ENCODE measurements at regions not wholly inside any gene's neighbourhood (a gene's known extent, or its start where the extent isn't known, plus 50 kb on each side); places are given as distances from the start of the nearest gene placed in this dataset.

DNA sequence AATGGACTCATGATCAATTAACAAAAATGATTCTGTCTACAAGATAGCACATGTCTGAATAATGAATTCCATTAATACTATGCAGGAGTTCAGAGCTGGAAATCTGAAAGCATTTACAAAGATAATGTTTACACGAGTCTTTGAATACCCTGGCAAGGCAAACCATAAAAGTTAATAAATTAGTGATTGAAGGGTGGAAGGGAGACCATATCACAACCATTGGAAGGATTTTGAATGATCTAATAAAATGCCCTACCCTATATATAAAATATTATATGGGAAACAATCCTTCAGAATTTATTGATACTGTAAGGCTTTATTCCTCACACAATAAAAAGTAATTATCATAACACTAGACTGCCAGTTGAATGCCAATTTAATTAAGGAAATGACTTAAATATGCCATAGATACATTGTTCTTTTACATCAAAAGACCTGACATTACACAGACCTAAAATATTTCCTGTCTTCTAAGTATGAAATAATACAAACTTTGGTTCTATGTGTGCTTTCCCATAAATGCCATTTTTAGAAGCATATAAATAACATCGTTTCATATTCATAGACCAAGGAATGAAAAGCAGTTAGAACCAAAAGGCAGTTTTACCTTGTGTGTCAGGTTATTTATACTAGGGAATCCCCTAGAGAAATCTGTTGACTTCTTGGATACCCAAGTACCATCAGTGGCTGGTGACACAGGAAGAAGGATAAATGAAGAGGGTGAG lies 249.2 kb upstream of the MARCKS start:
- no peaks in the 10 kb centered on the region for H3K9me3 ChIP-seq (ENCODE audit: insufficient read depth, low read depth, low read length)
- H3K27me3 ChIP-seq (ENCODE audit: insufficient read depth, low read length) = no peaks in the 10 kb centered on the region
- no peaks in the 10 kb centered on the region for H3K4me1 Mint-ChIP-seq (ENCODE audit: low read depth, unreplicated experiment)
- no peaks in the 10 kb centered on the region for H3K36me3 Mint-ChIP-seq (ENCODE audit: low read depth, unreplicated experiment)
- H3K4me3 Mint-ChIP-seq (ENCODE audit: unreplicated experiment) = no peak overlapping the region
- H4K20me1 ChIP-seq (ENCODE audit: insufficient read depth, low read length) = no peaks in the 10 kb centered on the region
- no peak overlapping the region for H3K27ac Mint-ChIP-seq (ENCODE audit: unreplicated experiment)
- H2AFZ ChIP-seq (ENCODE audit: low read depth, low read length) = no peak overlapping the region
- H3K9ac ChIP-seq (ENCODE audit: low read length) = no peak overlapping the region
- no peaks in the 10 kb centered on the region for H3K36me3 ChIP-seq (ENCODE audit: insufficient read depth, low read length)
- no peak overlapping the region for H3K4me3 ChIP-seq (ENCODE audit: insufficient read depth, low read depth, low read length)
- H3K79me2 ChIP-seq (ENCODE audit: insufficient read depth, low read length) = no peaks in the 10 kb centered on the region
- no peak overlapping the region for H3K27ac ChIP-seq (ENCODE audit: low read depth, low read length)
- no peaks in the 10 kb centered on the region for H3K4me1 ChIP-seq (ENCODE audit: insufficient read depth, low read length)
- TF ChIP-seq, protein P1, sequence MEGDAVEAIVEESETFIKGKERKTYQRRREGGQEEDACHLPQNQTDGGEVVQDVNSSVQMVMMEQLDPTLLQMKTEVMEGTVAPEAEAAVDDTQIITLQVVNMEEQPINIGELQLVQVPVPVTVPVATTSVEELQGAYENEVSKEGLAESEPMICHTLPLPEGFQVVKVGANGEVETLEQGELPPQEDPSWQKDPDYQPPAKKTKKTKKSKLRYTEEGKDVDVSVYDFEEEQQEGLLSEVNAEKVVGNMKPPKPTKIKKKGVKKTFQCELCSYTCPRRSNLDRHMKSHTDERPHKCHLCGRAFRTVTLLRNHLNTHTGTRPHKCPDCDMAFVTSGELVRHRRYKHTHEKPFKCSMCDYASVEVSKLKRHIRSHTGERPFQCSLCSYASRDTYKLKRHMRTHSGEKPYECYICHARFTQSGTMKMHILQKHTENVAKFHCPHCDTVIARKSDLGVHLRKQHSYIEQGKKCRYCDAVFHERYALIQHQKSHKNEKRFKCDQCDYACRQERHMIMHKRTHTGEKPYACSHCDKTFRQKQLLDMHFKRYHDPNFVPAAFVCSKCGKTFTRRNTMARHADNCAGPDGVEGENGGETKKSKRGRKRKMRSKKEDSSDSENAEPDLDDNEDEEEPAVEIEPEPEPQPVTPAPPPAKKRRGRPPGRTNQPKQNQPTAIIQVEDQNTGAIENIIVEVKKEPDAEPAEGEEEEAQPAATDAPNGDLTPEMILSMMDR (IDR thresholded peaks at IDR 0.05; ENCODE audit: insufficient read depth, low read depth, low read length) = no peak
- TF ChIP-seq EZH2 (IDR thresholded peaks at IDR 0.05; ENCODE audit: insufficient read depth, low read length) = no peak
- DNase-seq (ENCODE audit: low read depth) = no peak
- FAIRE-seq = no peak
- no peak overlapping the region for H3K4me2 ChIP-seq (ENCODE audit: low read length)
- H3K9me3 Mint-ChIP-seq (ENCODE audit: unreplicated experiment) = no peaks in the 10 kb centered on the region
- H3K27me3 Mint-ChIP-seq (ENCODE audit: low read depth, unreplicated experiment) = no peaks in the 10 kb centered on the region

DNA sequence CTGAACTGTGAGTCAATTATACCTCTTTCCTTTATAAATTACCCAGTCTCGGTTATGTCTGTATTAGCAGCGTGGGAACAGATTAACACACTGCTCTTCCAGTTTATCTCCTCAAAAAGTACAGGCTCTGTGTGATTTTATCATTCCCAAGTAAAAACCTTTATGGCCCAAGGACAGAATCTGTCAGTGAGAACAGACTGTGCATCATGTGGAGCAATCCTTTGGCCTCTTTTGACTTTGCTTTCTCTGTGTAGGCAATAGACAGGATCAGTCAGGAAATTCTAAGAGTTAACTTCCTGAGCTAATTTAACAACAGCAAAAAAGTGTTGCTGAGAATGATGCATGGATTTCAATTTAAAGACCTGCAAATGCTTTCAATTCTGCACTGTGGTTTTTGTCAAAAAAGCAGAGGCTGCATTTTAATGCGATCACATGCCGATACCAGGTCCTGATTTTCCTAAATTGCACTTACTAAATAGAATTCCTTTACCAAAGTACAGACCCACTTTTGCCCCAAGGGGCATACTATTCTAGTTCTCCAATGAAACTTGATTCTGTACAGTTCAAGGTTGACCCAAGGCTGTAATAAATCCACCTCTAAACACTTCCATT lies 246.7 kb upstream of the MARCKS start:
- Mint-ChIP-seq H3K27ac (ENCODE audit: unreplicated experiment) (no peak overlapping the region), H3K4me1 (ENCODE audit: low read depth, unreplicated experiment) (no peaks in the 10 kb centered on the region), H3K9me3 (ENCODE audit: unreplicated experiment) (peaks cover 4% of the 10 kb centered on the region), H3K27me3 (ENCODE audit: low read depth, unreplicated experiment) (no peaks in the 10 kb centered on the region), H3K36me3 (ENCODE audit: low read depth, unreplicated experiment) (no peaks in the 10 kb centered on the region), H3K4me3 (ENCODE audit: unreplicated experiment) (no peak overlapping the region)
- no peaks in the 10 kb centered on the region for H3K9me3 ChIP-seq (ENCODE audit: insufficient read depth, low read depth, low read length)
- TF ChIP-seq, protein P1 (IDR thresholded peaks at IDR 0.05; ENCODE audit: insufficient read depth, low read depth, low read length) = no peak
- TF ChIP-seq EZH2 (IDR thresholded peaks at IDR 0.05; ENCODE audit: insufficient read depth, low read length) = no peak
- H3K36me3 ChIP-seq (ENCODE audit: insufficient read depth, low read length) = no peaks in the 10 kb centered on the region
- H4K20me1 ChIP-seq (ENCODE audit: insufficient read depth, low read length) = no peaks in the 10 kb centered on the region
- no peak for DNase-seq (ENCODE audit: low read depth)
- FAIRE-seq = no peak
- H2AFZ ChIP-seq (ENCODE audit: low read depth, low read length) = no peak overlapping the region
- H3K27ac ChIP-seq (ENCODE audit: low read depth, low read length) = no peak overlapping the region
- H3K4me3 ChIP-seq (ENCODE audit: insufficient read depth, low read depth, low read length) = no peak overlapping the region
- no peak overlapping the region for H3K4me2 ChIP-seq (ENCODE audit: low read length)
- H3K9ac ChIP-seq (ENCODE audit: low read length) = no peak overlapping the region
- H3K4me1 ChIP-seq (ENCODE audit: insufficient read depth, low read length) = no peaks in the 10 kb centered on the region
- H3K79me2 ChIP-seq (ENCODE audit: insufficient read depth, low read length) = no peaks in the 10 kb centered on the region
- H3K27me3 ChIP-seq (ENCODE audit: insufficient read depth, low read length) = no peaks in the 10 kb centered on the region

- H3K27me3 Mint-ChIP-seq (ENCODE audit: low read depth, unreplicated experiment) = no peaks in the 10 kb centered on the region
- Histone ChIP-seq H3K4me1 (ENCODE audit: insufficient read depth, low read length) (no peaks in the 10 kb centered on the region), H2AFZ (ENCODE audit: low read depth, low read length) (no peak overlapping the region), H3K4me2 (ENCODE audit: low read length) (no peak overlapping the region), H3K36me3 (ENCODE audit: insufficient read depth, low read length) (no peaks in the 10 kb centered on the region), H3K9ac (ENCODE audit: low read length) (no peak overlapping the region), H3K9me3 (ENCODE audit: insufficient read depth, low read depth, low read length) (no peaks in the 10 kb centered on the region), H3K27ac (ENCODE audit: low read depth, low read length) (no peak overlapping the region), H3K27me3 (ENCODE audit: insufficient read depth, low read length) (no peaks in the 10 kb centered on the region), H4K20me1 (ENCODE audit: insufficient read depth, low read length) (no peaks in the 10 kb centered on the region), H3K4me3 (ENCODE audit: insufficient read depth, low read depth, low read length) (no peak overlapping the region), H3K79me2 (ENCODE audit: insufficient read depth, low read length) (no peaks in the 10 kb centered on the region)
- H3K27ac Mint-ChIP-seq (ENCODE audit: unreplicated experiment) = no peak overlapping the region
- no peak for TF ChIP-seq EZH2 (IDR thresholded peaks at IDR 0.05; ENCODE audit: insufficient read depth, low read length)
- TF ChIP-seq, protein P1 (IDR thresholded peaks at IDR 0.05; ENCODE audit: insufficient read depth, low read depth, low read length) = no peak
- no peak overlapping the region for H3K4me3 Mint-ChIP-seq (ENCODE audit: unreplicated experiment)
- H3K36me3 Mint-ChIP-seq (ENCODE audit: low read depth, unreplicated experiment) = no peaks in the 10 kb centered on the region
- FAIRE-seq (peak; percentile 9), DNase-seq (ENCODE audit: low read depth) (no peak)
- H3K4me1 Mint-ChIP-seq (ENCODE audit: low read depth, unreplicated experiment) = peaks cover 7% of the 10 kb centered on the region
- peaks cover 4% of the 10 kb centered on the region for H3K9me3 Mint-ChIP-seq (ENCODE audit: unreplicated experiment)
Observed at GRCh38 chr6:113616701-113617274, 240.4 kb upstream of the MARCKS start.
